Left kidney (tissue), 1 donor: ENCODE measurements at regions not wholly inside any gene's neighbourhood (a gene's known extent, or its start where the extent isn't known, plus 50 kb on each side); places are given as distances from the start of the nearest gene placed in this dataset.

Experiments used
- DNase-seq: peaks from one replicate; pipeline ENCODE4 v3.0.0-alpha.2; 2013

- no peak for DNase-seq
Observed at GRCh38 chr16:73813527-73813926, 483.1 kb upstream of the PSMD7 start.

DNA sequence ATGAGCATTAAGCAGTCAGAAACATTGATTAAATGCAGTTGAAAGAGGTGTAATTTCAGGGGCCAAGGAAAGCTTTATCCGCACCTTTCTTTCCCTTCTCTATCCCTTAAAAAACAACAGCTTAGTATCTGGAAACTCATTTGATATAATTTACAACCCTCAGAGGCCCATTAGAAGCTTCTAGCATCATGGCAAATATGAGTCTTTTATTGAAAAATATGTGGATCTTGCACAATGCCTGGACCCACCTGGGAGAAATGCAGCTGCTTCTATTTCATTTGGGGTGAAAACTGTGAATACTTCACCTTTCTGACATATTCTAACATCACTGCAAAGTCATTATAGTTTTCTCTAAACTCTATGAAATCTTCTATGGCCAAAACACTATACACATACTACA lies 492.2 kb upstream of the PSMD7 start:
- DNase-seq: no peak

- DNase-seq: no peak
Observed at GRCh38 chr16:73798471-73798870, 498.1 kb upstream of the PSMD7 start.

- DNase-seq: no peak
Observed at GRCh38 chr16:73797115-73797514, 499.5 kb upstream of the PSMD7 start.

DNA sequence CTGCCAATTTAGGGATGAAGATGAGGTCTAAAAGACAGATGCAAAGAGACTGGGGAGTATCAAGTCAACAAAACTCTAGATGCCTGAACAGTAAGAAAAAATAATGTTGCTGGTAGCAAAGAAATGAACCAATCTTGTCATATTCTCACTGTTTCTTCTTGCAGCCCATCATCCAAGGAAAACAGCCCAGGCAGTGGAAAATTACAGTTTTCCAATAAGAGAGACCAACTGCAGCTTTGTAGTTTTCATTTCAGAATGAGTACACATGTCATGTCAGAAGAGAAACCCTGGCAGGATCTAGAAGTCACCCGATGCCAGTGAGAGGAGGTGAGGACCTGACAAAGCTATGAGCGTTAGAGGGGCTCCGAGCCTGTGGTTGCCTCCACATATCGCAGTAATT lies 500.4 kb upstream of the PSMD7 start:
- DNase-seq: no peak

DNA sequence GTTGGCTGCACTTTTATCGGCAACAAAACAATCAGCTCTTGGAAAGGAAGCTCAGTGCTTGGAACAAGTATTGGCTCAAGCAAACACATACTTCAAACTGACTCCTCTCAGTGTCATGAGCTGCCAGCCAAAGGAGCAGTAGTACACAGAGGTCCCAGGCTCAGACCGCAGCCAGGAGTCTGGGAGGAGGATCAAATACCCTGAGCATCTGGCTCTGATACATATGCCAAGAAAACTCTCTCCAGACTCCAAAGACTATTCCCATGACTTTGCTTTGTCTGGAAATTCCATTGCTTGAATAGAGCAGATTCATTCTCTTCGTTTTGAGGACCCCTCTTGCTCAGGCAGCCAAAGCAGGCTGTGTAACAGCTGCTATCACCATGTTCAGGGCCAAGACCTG lies 501.6 kb upstream of the PSMD7 start:
- DNase-seq: no peak

DNA sequence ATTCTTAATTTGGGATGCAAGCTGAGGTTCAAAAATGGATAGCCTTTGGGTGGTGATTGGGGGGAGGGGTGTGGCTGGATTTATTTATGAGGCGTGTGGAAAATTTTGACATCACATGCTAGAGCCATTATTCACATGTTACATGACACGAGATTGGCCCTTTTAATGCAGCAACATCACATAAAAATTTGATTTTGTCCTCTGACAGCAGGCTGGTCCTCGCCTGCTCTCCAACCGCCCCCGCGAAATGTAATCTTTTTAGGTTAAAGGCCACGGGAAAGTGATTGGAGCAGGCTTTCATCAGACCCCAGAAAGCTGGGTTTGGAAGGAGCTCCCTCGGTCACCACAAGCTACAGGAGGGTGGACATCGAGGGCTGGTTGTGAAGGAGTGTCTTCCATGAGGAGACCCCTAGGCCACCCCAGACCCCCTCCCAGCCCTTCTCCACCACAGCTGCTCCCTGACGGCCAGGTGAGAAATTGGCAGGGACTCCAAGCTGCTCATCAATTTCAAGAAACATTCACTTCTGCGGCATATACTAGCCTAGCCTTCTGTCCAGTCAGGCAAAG lies 502.7 kb upstream of the PSMD7 start:
- no peak for DNase-seq

GRCh38 chr16:73793260-73793659 lies 503.4 kb upstream of the PSMD7 start:
- no peak for DNase-seq

DNA sequence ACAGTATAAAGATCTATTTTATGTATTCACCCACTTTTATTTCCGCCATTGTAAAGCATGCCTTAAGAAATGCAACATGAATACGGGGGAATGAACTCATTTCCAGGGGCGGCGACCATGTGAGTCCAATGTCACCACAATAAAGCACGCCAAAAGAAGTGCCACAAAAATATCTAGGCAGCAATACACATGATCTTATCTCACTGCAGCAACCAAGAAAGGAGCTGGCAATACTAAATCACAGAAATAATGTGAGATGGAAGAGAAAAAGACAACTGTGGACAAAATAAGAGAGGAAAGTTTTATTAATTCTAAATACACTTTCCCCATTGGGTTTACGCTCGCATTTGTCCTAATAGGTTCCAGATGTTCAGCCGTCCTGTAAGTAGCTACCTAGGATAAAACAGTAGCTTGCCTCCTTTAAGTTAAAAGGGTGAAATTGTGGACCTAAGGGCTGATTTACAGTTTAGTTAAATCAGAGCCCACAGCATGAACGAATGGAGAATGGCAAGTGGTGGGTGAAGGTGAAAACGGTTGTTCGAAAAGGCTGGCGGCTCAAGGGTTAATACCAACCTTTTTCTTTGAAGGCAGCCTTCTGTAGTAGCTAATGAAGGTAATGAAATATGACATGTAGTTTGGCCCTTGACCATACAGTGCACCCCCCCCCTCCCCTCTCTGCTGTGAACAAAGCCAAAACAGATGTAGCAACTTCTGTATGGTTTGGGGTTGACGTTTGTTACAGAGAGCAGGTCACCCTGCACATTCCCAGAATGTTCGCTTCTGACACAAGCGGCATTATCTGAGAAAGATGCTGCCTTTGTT lies 504.2 kb upstream of the PSMD7 start:
- DNase-seq: no peak

- DNase-seq: no peak
Observed at GRCh38 chr16:73781297-73781696, 515.3 kb upstream of the PSMD7 start.

- no peak for DNase-seq
Observed at GRCh38 chr16:73778887-73779286, 517.7 kb upstream of the PSMD7 start.

DNA sequence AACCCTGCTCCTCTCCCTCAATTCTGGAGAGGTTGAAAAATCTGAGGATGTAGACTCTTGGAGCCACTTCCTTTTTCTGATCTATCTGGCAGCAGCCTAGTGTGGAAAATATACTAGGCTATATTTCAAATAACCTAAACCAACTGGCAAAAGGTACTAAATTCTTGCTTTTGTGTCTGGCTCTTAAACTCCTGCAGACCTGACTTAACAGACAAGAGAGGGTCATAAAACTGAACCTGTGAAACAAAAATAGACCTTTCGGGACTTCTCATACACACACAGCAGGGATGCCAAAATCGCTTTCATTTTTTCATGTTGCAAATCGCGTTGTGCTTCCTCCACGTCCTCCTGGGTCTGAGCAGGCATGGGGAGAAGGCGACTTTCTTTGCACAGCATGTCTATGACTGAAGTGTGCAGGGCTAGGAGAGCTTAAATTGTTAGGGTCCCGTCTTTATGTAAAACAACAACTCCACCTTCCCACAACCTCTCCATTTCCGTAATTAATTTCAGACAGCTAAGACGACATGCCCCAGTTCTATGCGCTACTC lies 520.7 kb upstream of the PSMD7 start:
- no peak for DNase-seq

DNA sequence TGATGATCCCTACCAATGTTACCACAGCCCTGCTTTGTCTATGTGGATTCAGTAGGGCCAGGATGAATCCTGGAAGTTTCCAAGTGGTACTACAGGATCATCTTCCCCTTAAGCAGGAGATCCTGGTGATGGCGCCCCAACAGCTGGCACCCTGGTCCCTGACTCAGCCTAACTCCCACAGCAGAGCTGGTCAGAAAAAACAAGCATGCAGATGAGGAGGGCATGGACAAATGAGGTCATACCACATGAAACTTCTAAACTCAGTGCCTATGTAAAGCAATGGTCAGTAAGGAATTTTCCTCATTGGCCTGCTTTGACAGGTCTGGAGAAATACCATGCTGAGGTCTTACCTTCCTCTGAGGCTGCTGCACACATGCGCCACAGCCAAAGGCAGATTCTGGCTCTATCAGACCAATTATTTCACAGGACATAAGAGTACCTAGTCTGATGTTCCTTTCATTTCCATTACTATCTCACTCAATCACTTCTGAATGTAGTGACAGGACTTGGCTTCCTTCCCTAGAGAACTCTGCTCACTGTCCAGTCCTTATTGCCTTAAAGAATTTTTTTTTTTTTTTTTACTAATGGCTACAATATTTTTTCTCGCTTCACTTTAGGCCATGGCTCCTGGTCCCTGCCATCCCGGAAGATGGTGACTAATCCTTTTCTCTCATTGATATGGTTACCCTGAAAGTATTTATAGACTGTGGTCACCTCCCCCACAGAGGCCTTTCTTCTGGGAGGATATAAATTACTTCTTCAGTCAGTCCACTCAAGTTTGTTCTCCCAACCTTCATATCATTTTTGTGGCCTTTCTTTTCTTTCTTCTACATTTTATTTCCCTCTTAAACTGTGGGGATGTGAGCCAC lies 525.2 kb upstream of the PSMD7 start:
- no peak for DNase-seq

DNA sequence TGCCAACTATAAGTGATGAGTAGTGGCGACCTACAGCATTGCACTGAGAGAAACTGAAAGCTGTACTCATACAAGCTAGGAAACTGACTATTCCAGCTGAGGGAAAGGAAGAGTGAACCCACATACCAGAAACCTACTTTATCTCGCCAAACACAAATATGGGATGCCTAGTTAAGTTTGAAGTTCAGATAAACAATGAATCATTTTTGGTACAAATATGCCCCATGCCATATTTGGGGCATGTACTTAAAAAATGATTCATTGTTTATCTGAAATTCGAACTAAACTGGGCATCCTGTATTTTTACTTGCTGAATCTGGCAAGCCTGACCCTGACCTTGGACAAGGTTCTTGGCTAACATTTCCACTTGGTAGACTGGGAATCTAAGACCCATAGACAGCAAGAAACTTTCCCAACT lies 527.8 kb upstream of the PSMD7 start:
- no peak for DNase-seq

DNA sequence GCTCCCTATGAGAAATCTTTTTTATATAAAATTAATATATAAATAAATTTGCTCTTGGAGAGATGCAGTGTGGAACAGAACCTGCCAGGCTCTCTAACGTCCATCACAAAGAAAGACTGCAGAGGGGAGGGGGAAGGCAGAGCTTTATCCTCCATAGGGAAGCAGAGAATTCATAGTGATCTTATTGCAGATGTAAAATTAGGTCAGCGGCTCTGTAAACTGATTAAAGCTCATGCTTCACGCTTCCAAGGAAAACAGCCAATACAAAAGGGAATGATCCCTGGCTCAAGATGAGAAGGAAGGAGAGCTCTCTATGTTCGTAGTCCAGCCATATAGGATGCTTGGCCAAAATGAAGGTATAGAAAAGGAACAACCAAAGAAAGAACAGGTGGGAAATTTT lies 532.3 kb upstream of the PSMD7 start:
- DNase-seq: no peak

DNA sequence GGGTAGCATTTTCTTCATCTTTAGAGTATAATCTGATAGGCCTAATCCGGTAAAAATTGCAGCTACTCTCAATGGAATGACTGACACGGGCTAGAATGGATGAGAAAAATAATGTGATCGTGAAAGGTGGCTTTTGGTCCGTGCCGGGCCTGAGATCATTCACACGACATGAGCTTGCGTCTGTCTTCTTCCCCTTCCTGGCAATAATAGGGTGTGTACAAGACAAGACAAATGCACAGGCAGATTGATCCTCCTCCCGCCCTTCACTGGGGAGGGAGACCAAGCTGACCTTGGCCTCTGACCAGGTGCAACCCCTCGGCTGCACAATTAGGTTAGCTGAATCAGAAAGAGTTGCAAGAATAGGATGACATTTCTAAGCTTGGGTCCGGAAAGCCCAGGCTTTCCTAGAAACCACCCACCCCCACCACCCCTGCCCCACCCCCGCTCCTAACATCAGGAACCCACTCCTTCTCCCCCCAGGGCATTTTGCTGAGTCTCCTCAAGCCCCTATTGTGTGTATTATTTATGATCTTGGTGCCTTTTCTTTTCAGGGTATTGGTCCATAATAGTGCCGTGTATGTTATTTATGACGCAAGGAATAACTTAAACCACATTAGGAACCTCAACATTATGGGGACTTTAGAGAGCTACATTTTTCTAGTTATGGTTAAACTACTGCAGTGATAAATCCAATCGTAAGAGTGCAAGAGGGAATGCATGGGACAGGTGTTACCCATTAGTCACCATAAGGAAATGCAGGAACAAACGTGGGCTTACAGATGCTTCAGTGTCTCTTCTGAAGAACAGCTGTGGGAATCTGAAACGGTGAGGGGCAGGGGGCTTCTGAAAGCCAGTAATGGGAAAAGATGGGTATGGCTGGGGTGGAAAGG lies 540.1 kb upstream of the PSMD7 start:
- DNase-seq: no peak

DNA sequence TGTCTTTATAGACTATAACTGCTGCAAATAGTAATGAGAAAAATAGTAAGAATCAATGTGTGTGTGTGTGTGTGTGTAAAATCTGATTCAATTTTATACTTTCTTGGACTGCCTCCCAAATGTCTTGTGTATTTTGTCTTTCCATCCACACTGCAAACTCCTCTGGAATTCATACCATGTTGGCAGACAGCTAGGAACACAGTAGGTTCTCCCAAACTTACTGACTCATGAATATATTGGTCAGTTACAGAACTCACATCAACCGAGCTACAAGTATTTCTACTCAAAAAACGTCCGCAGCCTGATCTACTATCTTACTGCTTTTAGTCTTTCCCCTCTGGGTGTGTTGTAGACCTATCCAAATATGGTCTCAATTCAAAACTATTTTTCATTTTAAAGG lies 542.7 kb upstream of the PSMD7 start:
- no peak for DNase-seq

DNA sequence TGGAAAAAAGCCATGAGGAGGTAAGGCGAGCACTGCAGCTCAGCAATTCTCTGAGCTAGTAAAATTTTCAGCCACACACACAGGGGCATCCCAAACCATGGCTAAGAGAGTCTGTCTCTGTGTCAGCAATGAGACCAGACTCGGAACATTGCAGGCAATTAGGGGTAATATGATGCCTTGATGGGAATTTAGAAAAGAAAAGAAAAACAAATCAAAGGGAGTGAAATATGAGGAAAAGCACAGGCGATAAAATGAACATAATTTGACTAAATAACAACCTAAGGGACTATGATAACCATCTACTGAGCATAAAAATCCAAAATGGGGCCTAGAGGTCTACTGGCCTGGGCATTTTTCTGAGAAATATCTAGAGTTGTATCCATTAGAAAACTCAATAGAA lies 546.0 kb upstream of the PSMD7 start:
- no peak for DNase-seq

GRCh38 chr16:73747328-73747727 lies 549.3 kb upstream of the PSMD7 start:
- no peak for DNase-seq

GRCh38 chr16:73746554-73746953 lies 550.1 kb upstream of the PSMD7 start:
- no peak for DNase-seq

GRCh38 chr16:73743665-73744496 lies 552.7 kb upstream of the PSMD7 start:
- no peak for DNase-seq
